NCI-H2081 treated with DMSO at 0.1 percent for 48 hours (cell line): ENCODE measurements at regions not wholly inside any gene's neighbourhood (a gene's known extent, or its start where the extent isn't known, plus 50 kb on each side); places are given as distances from the start of the nearest gene placed in this dataset.

Experiments used
- DNase-seq: peaks from one replicate; lab custom pipeline; 2025; lab: John Stamatoyannopoulos, UW

DNA sequence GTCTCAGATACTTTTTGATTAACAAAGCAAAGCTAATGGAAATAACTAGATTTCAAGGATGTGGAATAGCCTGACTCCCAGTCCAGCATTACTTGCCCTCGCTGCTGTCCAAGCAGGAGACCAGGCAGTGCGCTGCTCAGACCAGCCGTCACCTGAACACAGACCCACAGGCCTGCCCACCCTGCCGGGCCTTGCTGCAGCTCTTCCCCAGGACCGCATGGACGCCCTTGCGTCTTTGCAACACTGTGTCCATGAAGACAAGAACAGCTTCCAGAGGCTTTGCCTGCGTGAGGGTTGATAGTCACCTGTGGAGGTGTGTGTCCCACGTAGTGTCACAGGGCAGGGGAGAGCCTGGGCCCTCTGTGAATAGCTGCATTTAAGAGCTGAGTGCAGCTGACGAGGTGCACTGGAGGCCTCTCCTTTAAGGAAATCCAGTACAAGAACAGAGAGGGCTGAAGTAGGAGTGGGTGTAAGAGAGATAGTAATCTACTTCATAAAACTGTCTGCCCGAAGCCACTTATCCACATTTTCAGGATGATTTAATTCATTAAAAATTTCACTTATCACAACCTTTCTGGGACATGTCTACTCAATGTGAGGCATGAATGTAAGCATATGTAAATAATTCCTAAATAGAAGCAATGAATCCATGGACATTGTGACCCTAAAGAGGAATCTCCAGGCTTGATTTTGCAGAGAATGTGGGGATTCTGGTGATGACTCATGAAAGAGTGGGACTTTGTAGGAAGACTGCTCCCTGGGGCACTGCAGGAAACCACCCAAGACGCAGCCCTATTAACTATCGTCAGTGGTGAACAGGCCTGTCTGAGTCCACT lies 176.2 kb upstream of the RAB4A start:
- DNase-seq, result no peak

DNA sequence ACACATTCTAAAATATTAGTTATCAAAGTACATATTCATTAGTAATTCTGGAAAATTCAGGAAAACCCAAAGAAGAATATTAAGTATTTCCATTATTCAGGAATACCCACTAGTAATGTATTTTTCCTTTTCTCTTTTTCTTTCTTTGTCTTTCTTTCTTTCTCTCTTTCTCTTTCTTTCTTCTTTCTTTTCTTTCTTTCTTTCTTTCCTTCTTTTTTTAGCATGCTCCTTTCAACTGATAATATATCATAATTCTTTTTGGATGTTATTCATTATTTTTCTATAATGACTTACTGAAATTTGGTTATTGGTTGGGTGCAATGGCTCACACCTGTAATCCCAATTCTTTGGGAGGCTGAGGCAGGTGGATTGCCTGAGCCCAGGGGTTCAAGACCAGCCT lies 175.6 kb upstream of the RAB4A start:
- no peak for DNase-seq

DNA sequence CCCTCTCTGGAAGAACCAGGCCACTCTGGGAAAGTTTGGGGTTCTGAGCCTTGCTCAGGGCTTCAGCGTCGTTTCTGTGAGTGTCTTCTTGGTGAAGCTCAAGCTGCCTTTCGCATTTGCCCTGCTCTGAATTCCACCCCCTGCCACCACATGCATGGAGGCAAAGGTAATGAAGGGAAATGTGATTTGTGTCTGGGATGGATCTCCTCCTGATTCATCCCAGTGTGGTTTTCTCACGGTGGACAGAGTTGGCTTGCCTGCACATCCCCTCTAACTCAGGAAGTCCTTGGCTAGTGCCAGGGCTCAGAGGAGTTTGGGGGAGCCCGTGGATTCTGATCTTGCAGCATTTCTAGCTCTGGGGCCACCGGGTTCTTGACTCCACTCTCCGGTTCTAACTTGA lies 173.6 kb upstream of the RAB4A start:
- DNase-seq, result no peak

DNA sequence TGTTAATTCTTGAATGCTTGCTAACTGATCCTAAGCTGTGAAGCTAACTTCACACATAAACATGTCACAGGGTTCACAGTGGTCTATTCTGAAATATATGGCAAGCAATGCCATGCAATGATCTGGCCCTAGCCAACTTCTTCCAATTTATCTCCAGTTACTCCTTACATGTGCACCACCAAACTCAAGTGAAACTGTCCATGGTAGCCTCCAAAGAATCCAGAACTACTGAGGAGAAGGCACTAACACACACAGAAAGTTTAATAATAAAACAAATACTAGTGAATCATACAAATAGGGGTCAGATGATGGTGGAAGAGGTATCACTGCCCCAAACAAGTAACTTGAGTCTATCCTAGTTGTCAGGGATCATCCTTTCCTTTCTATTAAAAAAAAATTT lies 172.6 kb upstream of the RAB4A start:
- no peak for DNase-seq

DNA sequence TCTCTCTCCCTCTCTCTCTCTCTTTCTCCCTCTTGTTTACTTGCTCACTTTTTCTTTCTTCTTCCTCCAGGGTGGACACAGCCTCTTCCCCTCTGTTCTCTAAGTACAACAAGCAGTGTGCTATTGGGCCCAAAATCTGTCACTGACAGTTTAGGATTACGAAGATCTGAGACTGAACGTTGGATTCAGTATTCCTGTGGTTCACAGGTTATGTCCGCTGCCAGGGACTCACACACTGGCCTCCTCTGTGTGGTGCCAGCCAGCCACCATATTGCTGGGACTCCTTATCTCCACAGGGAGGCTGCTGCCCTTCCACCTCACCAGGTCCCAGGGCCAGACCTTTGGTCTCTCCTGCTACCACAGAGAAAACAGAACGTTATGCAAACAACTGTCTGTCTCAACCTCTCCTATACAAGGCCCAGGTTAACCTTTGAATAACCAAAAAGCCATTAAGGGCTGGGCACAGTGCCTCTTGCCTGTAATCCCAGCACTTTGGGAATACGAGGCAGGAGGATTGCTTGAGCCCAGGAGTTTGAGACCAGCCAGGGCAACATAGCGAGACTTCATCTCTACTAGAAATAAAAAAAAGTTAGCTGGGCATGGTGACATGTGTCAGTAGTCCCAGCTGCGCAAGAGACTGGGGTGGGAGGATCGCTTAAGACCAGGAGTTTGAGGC lies 171.9 kb upstream of the RAB4A start:
- DNase-seq, result no peak

DNA sequence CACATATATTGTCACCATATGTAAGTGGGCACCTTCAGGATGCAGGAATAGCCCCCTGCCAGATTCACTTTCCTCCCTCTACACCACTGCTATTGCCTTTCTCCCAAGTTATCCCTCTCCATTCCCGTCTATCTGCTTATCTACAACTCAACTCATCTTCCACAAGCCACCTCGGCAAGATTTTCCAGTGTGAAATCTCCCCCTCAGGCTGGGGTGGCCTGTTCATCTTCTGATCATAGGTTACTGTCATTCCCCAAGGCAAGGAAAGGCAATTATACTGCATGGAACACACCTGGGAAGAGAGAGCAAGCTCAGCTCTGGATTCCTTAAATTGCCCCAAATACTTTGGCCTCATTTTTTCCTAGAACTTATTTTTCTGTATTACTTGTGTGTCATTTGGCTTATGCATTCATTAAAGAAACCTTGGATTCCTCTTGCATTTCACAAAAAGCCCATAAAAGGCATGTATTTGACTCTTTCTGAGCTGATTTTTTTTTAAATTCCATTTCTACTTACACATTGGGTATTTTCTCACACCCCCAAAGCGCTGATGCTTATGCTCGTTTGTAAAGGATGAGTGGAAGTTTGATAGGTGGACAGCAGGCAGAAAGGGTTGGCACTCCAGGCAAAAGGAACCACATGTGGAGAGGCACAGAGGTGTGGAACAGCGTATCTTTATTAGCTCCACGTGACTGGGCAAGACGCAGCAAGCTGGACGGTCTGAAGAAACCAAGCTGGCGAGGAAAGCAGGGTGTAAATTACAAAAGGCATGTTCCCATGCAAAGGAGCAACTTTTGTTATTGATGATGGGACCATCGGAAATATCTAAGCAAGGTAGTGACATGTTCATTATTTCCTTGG lies 169.7 kb upstream of the RAB4A start:
- DNase-seq, result no peak

DNA sequence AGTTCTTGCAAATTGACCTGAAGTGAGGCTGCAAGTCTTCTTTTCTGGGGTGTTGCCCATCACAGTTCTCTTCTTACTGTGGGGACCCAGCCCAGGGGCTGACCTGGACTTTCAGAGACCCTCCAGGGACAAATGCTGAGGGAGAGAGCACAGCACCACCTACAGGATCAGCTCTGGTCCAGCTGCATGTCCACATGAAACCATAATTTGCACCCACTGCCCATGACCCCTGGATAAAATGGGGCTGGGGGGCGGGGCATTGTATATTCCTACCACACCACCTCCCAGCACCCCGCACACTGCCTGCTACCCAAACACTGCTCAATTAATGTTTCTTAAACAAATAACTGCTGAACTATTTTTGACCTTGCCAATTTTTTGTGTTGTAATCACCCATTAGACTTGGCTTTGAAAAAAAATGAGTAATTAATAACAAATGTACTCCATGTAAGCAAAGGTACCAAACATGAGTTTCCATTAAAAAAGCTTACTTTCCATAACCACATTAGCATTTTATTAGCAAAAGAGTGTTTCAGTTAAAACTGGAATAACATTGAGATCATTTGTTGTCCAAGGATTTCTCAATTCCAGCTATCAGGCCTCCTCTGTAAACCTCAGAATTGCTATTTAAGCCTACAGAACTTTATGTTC lies 168.0 kb upstream of the RAB4A start:
- DNase-seq, result no peak

DNA sequence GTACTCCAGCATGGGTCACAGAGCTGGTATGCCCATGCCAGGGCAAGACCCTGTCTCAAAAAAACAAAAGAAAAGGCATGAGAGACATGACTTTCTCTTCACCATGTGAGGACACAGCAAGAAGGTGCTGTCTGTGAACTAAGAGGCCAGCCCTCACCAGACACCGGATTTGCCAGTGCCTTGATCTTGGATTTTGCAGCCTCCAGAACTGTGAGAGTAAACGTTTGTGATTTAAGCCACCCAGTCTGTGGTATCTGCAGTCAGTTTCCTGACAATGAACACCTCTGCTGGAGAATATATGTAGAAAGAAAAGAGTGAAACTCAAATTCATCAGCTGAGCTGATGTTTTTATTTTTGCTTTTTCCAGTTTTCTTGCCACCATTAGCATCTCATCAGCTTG lies 166.3 kb upstream of the RAB4A start:
- DNase-seq, result no peak

DNA sequence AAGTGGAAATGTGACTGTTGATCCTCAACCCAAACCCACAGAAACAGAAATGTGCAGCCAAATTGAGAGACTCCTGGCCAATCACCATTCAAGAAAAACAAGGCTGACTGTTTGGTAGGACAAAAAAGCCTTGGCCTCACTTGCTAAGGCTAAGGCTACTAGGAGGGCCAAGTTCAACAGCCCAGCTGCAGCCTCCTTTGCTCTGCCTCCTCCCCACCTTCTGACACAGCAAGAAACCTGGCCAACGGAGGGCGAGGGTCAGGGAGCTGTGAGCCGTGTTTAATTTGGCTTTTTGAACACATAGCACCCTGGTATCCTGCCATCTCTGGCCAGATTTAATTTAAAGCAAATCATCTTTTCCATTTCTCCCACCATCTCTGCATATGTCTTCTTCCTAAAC lies 165.8 kb upstream of the RAB4A start:
- DNase-seq, result no peak

DNA sequence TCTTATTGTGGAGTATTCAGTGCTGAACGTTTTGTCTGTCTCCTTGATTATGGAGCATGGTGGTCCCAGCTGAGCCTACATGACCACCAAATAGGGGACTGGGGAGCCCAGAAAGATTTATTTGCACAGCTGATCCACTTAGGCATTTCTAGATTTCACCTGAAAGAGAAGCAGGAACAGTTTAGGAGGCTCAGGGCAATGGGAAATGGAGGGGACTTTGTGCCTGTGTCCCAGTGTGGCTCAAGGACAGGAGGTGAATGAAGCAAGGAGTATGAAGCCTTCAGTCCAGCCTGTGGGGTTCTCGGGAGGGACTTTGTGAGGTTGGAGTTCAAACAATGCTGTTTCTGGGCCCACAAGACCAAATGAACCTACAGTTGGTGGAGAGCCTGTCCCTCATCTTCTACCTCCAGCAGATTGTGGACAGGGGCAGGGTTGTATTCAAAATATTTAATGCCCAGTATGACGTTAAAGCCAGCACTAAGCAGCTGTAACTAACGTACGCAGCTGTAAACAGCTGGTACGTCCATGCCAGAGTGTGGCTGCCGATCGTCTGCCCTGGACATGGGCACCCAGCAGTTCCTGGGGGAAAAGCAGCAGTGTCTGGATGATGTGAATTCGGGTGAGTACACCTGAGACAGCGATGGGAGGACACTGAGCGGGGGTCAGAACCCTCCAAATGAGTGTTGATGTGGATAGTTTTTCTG lies 164.9 kb upstream of the RAB4A start:
- no peak for DNase-seq

DNA sequence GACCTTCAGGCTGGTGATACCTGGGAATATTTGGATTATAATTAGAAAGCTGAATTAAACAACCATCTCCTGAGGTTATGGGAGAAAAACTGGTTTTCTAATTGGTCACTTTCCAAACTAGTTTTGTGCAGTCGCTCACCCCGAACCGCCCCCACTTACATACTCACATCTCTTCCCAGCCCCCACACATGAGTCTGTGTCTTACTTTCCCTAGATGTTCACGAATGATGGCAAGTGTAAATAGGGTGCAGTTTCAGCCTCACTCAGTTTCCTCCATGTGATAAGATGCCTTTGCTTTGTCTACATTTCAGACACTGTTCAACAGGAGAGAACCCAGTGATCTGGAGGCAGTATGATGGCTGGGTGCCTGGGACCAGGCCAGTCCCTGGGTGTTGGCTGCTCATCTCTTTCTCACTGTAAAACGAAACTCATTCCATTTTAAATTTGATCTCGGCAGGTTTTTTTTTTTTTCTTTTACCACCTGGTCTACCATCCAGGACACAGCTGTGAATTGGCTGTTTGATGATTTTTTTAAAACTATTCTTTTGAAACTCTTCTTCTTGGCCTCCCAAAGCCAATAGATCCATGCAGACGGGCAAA lies 164.3 kb upstream of the RAB4A start:
- no peak for DNase-seq

DNA sequence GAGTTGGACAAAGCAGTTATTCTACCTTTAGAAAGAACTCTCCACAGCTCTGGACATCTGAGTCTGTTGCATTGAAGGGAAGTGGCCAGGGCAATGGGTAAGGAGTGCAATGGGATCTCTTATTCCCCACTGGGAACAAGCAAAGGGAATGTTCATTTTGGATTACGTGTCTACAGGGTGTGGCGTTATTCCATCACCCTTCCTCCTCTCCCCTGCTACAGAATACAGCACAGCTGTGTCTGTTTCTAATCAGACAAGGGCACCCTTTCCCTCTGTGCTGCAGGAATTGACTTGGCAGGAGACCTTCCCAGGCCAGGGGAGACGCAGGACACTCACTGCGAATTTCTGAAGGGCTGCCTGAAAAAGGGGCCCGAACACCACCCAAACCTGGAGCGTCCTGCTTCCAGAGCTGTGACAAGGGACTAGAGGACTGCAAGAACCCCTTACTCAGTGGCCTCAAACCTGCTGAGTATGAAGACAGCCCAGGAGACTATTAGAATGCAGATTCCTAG lies 163.6 kb upstream of the RAB4A start:
- DNase-seq, result no peak

DNA sequence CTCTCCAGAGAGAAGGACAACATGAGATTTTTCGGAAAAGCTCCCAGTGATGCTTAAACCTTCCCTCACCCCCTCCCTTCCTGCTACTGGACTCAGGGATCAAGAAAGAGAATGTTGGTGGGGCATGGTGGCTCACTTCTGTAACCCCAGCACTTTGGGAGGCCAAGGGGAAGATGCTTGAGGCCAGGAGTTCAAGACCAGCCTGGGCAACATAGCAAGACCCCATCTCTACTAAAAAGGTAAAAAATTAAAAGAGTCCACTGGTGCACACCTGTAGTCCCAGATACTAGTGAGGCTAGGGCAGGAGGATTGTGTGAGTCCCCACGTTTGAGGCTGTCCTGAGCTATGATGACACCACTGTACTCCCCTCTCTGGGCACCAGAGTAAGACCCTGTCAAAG lies 162.9 kb upstream of the RAB4A start:
- no peak for DNase-seq

DNA sequence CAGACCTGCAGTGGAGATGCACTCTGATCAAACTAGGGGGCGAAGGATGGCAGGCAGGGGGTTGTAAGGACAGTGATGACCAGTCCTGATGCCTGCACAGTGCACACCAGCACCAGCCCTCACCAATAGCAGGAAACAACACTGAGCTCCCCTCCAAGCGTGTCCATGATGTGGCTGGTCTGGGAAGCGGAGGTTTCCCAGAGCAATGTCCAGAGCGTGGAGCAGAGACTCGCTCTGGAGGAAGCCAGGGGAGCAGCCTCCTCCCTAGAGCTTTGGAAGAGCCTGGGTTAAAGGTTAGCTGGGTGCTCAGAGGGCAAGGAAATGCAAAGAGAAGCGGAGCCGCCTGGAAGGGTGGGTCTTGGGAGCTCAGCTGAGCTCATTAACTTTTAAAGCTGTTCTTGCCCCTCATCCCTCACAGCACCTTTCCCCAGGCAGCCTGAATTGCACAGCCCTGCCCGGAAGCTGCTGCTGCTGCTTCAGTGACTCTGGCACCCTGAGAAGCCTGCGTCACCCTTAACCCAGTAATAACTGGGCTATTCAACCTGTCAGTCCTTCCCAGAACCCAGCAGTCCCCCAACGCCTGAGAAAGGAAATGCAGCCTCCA lies 162.2 kb upstream of the RAB4A start:
- DNase-seq, result no peak

DNA sequence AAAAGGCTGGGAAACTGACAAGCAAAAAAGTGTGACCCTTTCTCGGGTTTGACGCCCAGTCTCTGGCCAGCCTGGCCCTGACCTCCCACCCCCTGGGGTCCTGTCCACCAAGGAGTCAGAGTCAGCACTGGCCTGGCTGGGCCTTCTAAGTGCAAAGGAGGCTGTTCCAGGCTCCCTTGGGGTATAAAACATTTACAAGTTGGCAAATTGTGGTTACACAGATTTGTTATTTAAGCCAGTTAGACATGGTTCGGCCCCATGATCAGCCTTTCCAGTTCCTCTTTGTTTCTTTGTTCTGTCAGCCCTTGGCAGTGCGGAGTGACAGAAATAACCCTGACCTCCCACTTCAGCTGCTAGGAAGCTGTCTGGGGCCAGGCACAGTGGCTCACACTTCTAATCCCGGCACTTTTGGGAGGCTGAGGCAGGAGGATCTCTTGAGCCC lies 161.6 kb upstream of the RAB4A start:
- DNase-seq, result no peak

DNA sequence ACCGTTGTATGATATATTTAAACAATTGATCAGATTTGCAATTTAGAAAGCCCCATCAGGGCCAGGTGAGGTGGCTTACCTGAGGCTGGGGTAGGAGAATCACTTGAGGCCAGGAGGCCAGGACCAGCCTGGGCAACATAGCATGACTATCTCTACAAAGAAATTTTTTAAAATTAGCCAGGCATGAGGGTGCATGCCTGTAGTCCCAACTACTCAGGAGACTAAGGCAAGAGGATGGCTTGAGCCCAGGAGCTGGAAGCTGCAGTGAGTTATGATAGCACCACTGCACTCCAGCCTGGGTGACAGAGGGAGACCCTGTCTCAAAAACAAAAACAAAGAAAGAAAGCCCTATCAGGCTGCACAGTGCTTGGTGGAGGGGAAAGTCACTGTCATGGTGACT lies 159.9 kb upstream of the RAB4A start:
- DNase-seq, result no peak

DNA sequence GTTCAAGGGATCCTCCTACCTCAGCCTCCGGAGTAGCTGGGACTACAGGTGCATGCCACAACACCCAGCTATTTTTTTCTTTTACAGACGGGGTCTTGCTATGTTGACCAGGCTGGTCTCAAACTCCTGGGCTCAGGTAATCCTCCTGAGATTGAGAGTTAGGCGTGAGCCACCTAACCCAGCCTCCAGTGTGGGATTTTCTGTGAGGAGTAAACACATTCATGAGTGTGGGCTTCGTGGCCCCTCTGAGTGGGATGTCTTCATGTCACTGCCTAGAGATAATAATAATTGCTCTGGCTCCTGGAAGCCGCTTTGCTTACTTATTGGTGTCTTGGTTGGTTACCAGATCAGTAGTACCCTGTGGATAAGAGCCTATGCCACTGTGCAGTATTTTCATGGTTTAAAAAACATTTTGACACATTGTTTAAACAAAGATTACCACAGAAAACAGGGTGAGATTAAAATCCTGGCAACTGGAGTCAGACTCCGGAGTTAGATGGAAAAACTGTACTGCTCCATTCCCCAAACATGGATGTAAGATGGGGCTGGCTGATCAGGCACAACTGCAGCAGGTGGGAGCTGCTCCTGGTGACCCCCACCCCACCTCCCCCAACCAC lies 159.1 kb upstream of the RAB4A start:
- DNase-seq, result no peak

DNA sequence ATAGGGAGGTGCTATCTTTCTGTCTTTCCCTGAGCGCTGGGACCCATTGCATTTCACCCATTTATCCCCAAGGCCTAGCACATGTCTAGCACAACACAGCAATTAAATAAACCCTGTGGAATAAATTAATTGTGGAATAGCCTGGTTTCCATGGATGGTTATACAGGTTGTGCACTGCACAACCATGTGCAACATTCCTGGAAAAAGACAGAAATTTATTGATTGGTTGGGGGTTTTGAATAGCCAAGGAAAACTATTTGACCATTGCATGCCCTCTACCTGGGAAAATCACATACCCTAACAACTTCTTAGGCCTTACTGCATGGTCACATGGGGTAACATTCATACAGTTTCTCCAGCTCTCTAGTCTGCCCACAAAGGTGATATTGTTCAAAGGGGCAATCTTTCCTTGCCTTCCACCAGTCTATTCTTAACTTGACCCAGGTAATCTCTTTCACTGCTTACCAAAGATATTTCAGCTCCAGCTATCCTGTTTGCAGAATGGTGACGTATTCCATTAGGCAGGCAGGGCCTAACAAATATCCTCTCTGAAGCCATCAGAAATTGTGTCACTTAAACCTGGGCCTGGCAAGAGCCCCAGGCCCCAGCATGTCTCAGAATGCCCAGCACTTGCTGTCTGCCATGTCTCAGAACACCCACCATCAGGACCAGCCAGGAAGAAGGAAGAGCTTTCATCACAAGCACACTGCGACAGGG lies 157.9 kb upstream of the RAB4A start:
- no peak for DNase-seq

DNA sequence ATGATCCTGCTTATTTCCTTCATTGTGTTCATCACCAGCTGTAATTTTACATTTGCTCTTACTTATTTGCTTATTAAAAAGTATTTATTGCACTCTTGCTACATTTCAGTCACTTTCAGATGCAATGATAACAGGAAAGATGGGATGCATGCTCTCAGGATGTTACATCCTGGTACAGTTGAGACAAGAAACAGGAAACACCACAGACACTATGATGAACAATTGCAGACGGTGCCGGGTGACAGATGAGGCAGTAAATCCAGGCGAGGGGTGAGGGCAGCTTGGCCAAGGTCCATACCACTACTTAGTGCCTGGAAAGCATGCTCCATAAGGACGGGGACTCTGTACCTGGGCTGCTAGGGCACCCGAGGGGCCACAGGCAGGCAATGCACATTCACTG lies 156.6 kb upstream of the RAB4A start:
- no peak for DNase-seq
